IMR-90 (cell line): ENCODE measurements at regions not wholly inside any gene's neighbourhood (a gene's known extent, or its start where the extent isn't known, plus 50 kb on each side); places are given as distances from the start of the nearest gene placed in this dataset.
A peak's percentile ranks its signal among the peaks of the same experiment; 100 is the strongest.

Experiments used
- BHLHE40 ChIP-seq: fragments of 150-350 bp; IDR thresholded peaks from 2 replicates; pipeline ENCODE4 v1.6.1; 2016; ENCODE audit warnings: mild to moderate bottlenecking, low read depth, low read length
- CEBPB ChIP-seq: IDR thresholded peaks from 2 replicates; pipeline ENCODE4 v1.6.1; 2012; ENCODE audit warnings: low read depth, low read length, improper control_type of control experiment
- CHD1 ChIP-seq: IDR thresholded peaks from 2 replicates; pipeline ENCODE4 v1.6.1; 2012; ENCODE audit warnings: low read depth, low read length, improper control_type of control experiment
- CTCF ChIP-seq: conservative IDR thresholded peaks from 2 replicates; pipeline ENCODE4 v1.5.1; 2012; ENCODE audit warnings: mild to moderate bottlenecking, low read depth, low read length, improper control_type of control experiment
- ELK1 ChIP-seq: fragments of 150-350 bp; IDR thresholded peaks from 2 replicates; pipeline ENCODE4 v1.6.1; 2016; ENCODE audit warnings: low read depth, mild to moderate bottlenecking, low read length, moderate library complexity, borderline replicate concordance
- FOS ChIP-seq: fragments of 150-350 bp; IDR thresholded peaks from 2 replicates; pipeline ENCODE4 v1.6.1; 2016; ENCODE audit warnings: low read depth, low read length
- POLR2A ChIP-seq: IDR thresholded peaks from 2 replicates; pipeline ENCODE4 v1.6.1; 2012; ENCODE audit warnings: mild to moderate bottlenecking, low read depth, low read length
- RAD21 ChIP-seq: IDR thresholded peaks from 2 replicates; pipeline ENCODE4 v1.6.1; 2012; ENCODE audit warnings: low read length, improper control_type of control experiment
- RCOR1 ChIP-seq: IDR thresholded peaks from 2 replicates; pipeline ENCODE4 v1.6.1; 2012; ENCODE audit warnings: mild to moderate bottlenecking, low read length, improper control_type of control experiment; ENCODE audit not compliant: insufficient replicate concordance
- RFX5 ChIP-seq: IDR thresholded peaks from 2 replicates; pipeline ENCODE4 v1.8.0; 2012; ENCODE audit warnings: low read depth, mild to moderate bottlenecking, low read length, moderate library complexity
- SMC3 ChIP-seq: fragments of 150-350 bp; IDR thresholded peaks from 2 replicates; pipeline ENCODE4 v1.6.1; 2016; ENCODE audit warnings: low read depth, mild to moderate bottlenecking, antibody characterized with exemption, low read length, moderate library complexity
- USF2 ChIP-seq: fragments of 150-350 bp; IDR thresholded peaks from 2 replicates; pipeline ENCODE4 v1.6.1; 2017; ENCODE audit warnings: mild to moderate bottlenecking, antibody characterized with exemption, low read length, low read depth

- no peak for TF ChIP-seq SMC3
- TF ChIP-seq CTCF = no peak
- TF ChIP-seq RAD21 = no peak
- no peak for TF ChIP-seq USF2
- no peak for TF ChIP-seq POLR2A
- no peak for TF ChIP-seq RCOR1
- peak; percentile 90 for TF ChIP-seq CEBPB
- TF ChIP-seq BHLHE40 = 0 out of 2 replicates have a peak, but pooled peaks have one; percentile 5
- no peak for TF ChIP-seq ELK1
- TF ChIP-seq CHD1 = no peak
- no peak for TF ChIP-seq RFX5
- peak; percentile 31; the same call in 1 of the 2 replicates for TF ChIP-seq FOS
Measured at GRCh38 chr2:82837588-82838304, 1621.3 kb downstream of the SUCLG1 start.
